Sigmoid colon (tissue), 6 donors: ENCODE measurements at regions not wholly inside any gene's neighbourhood (a gene's known extent, or its start where the extent isn't known, plus 50 kb on each side); places are given as distances from the start of the nearest gene placed in this dataset.
A peak's percentile ranks its signal among the peaks of the same experiment; 100 is the strongest.

Source experiments
- DNase-seq: peaks from one replicate; pipeline ENCODE4 v3.0.0-alpha.2; 2019
- H3K27ac ChIP-seq, 4 donors: fragments of 200-600 bp; sonication (generic); one replicate each; pipeline ENCODE4 v1.5.1; 2016 to 2019; ENCODE audit warnings: mild to moderate bottlenecking in 1 of 4
- H3K27me3 ChIP-seq, 3 donors: fragments of 200-600 bp; sonication (generic); one replicate each; pipeline ENCODE4 v1.5.1; 2019; ENCODE audit warnings: mild to moderate bottlenecking in 1 of 3
- H3K36me3 ChIP-seq, 4 donors: fragments of 200-600 bp; sonication (generic); one replicate each; pipeline ENCODE4 v1.5.1; 2016 to 2019
- H3K4me1 ChIP-seq, 4 donors: fragments of 200-600 bp; sonication (generic); one replicate each; pipeline ENCODE4 v1.5.1; 2017 to 2019
- H3K4me3 ChIP-seq, 4 donors: fragments of 200-600 bp; sonication (generic); one replicate each; pipeline ENCODE4 v1.5.1; 2017 to 2019; ENCODE audit warnings: mild to moderate bottlenecking in 2 of 4, moderate library complexity in 1 of 4
- H3K9me3 ChIP-seq, 4 donors: fragments of 200-600 bp in 3 of 4; sonication (generic) in 3 of 4; one replicate each; pipeline versions ENCODE4 v1.5.1 to v1.6.1; 2013 to 2019
- EP300 ChIP-seq, 4 donors: sonication (generic); formaldehyde crosslinking; IDR thresholded peaks; one replicate each; pipeline ENCODE4 v1.6.1; 2017; ENCODE audit warnings: antibody characterized with exemption in 4 of 4
- POLR2A ChIP-seq, 2 donors: fragments of 450-650 bp; IDR thresholded peaks; one replicate each; pipeline ENCODE4 v1.6.1; 2016; ENCODE audit warnings: antibody characterized with exemption in 2 of 2, mild to moderate bottlenecking in 2 of 2, moderate library complexity in 2 of 2
- POLR2AphosphoS5 ChIP-seq, 4 donors: sonication (generic); formaldehyde crosslinking; IDR thresholded peaks; one replicate each; pipeline ENCODE4 v1.6.1; 2017; ENCODE audit warnings: antibody characterized with exemption in 4 of 4
- WGBS, 2 donors: extraction: QIAGEN DNeasy Blood & Tissue Kit; methylation state at CpG; one replicate each; pipeline ENCODE4 v1.1.7; 2013; 5-methylcytosine and 5-hydroxymethylcytosine counted together
- intact Hi-C: fragments of 100-400 bp; cut with DNase I; formaldehyde crosslinking; loops from one replicate; pipeline ENCODE4 v1.15.1; 2023
- TF ChIP-seq, protein P1 (sequence below), 4 experiments: fragments of 450-650 bp in 3 of 4; fragments of 200-600 bp in 1 of 4; IDR thresholded peaks; one replicate each; pipeline ENCODE4 v1.5.1; 2016 to 2019; ENCODE audit warnings: antibody characterized with exemption in 4 of 4, mild to moderate bottlenecking in 3 of 4, moderate library complexity in 2 of 4
- donor health status: healthy with polysubstance abuse.
- donor health status: healthy.

- Histone ChIP-seq H3K4me3 (no peak overlapping the region), H3K9me3 (no peaks in the 10 kb centered on the region), H3K4me1 (peaks cover 0 to 4% (median 0%) of the 10 kb centered on the region in 4 donors), H3K27me3 (no peaks in the 10 kb centered on the region), H3K36me3 (no peaks in the 10 kb centered on the region), H3K27ac (no peak overlapping the region)
- WGBS, 2 donors: 88 to 96% methylated on average over 1 of the region's 1 CpG
- TF ChIP-seq POLR2AphosphoS5 (IDR thresholded peaks at IDR 0.05): no peak
- TF ChIP-seq, protein P1, sequence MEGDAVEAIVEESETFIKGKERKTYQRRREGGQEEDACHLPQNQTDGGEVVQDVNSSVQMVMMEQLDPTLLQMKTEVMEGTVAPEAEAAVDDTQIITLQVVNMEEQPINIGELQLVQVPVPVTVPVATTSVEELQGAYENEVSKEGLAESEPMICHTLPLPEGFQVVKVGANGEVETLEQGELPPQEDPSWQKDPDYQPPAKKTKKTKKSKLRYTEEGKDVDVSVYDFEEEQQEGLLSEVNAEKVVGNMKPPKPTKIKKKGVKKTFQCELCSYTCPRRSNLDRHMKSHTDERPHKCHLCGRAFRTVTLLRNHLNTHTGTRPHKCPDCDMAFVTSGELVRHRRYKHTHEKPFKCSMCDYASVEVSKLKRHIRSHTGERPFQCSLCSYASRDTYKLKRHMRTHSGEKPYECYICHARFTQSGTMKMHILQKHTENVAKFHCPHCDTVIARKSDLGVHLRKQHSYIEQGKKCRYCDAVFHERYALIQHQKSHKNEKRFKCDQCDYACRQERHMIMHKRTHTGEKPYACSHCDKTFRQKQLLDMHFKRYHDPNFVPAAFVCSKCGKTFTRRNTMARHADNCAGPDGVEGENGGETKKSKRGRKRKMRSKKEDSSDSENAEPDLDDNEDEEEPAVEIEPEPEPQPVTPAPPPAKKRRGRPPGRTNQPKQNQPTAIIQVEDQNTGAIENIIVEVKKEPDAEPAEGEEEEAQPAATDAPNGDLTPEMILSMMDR (IDR thresholded peaks at IDR 0.05): no peak
- TF ChIP-seq POLR2A (IDR thresholded peaks at IDR 0.05): no peak
- no peak for TF ChIP-seq EP300 (IDR thresholded peaks at IDR 0.05)
- no peak for DNase-seq
- intact Hi-C loops: no loop called here
These were observed 687.7 kb upstream of the MARCKS start for GRCh38 chr6:113169484-113169883.

DNA sequence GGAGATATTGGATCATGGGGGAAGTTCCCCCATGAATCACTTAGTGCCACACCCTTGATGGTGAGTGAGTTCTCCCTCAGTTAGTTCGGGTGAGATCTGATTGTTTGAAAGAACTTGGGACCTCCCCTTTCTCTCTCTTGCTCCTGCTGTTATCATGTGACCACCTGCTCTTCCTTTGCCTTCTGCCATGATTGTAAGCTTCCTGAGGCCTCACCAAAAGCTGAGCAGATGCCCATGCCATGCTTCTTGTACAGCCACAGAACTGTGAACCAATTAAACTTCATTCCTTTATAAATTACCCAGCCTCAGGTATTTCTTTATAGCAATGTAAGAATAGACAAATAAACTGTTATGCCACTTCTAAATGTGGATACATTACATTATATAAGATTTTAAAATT is 686.7 kb upstream of the MARCKS start:
- H3K36me3 ChIP-seq: no peaks in the 10 kb centered on the region
- 97 to 100% methylated on average over 1 of the region's 1 CpG for WGBS, 2 donors
- H3K9me3 ChIP-seq: no peaks in the 10 kb centered on the region
- TF ChIP-seq, protein P1 (IDR thresholded peaks at IDR 0.05): no peak
- TF ChIP-seq POLR2A (IDR thresholded peaks at IDR 0.05): no peak
- no peaks in the 10 kb centered on the region for H3K27me3 ChIP-seq
- intact Hi-C loops: no loop called here
- peaks cover 0 to 4% (median 0%) of the 10 kb centered on the region in 4 donors for H3K4me1 ChIP-seq
- no peak overlapping the region for H3K27ac ChIP-seq
- H3K4me3 ChIP-seq: no peak overlapping the region
- no peak for DNase-seq

- H3K9me3 ChIP-seq: no peaks in the 10 kb centered on the region
- TF ChIP-seq, protein P1 (IDR thresholded peaks at IDR 0.05): no peak
- TF ChIP-seq POLR2AphosphoS5 (IDR thresholded peaks at IDR 0.05): no peak
- TF ChIP-seq POLR2A (IDR thresholded peaks at IDR 0.05): no peak
- TF ChIP-seq EP300 (IDR thresholded peaks at IDR 0.05): no peak
- no peak overlapping the region for H3K4me3 ChIP-seq
- no peak overlapping the region for H3K27ac ChIP-seq
- no peak for DNase-seq
- peaks cover 0 to 4% (median 0%) of the 10 kb centered on the region in 4 donors for H3K4me1 ChIP-seq
- 74 to 80% methylated on average over 3 of the region's 3 CpGs for WGBS, 2 donors
- H3K27me3 ChIP-seq: no peaks in the 10 kb centered on the region
- H3K36me3 ChIP-seq: no peaks in the 10 kb centered on the region
- intact Hi-C loops: no loop called here
These were observed 685.3 kb upstream of the MARCKS start for GRCh38 chr6:113171882-113172281.

- WGBS, 2 donors: 8 to 63% methylated on average over 2 of the region's 2 CpGs
- intact Hi-C loops: no loop called here
These were observed 684.6 kb upstream of the MARCKS start for GRCh38 chr6:113172531-113172966.

More at GRCh38 chr6:113172531-113172966, 684.6 kb upstream of the MARCKS start:
- Histone ChIP-seq H3K36me3 (no peaks in the 10 kb centered on the region), H3K9me3 (no peaks in the 10 kb centered on the region), H3K27ac (no peak overlapping the region), H3K4me1 (peaks cover 0 to 4% (median 0%) of the 10 kb centered on the region in 4 donors), H3K27me3 (no peaks in the 10 kb centered on the region), H3K4me3 (no peak overlapping the region)
- no peak for TF ChIP-seq EP300 (IDR thresholded peaks at IDR 0.05)
- TF ChIP-seq, protein P1 (IDR thresholded peaks at IDR 0.05): no peak
- TF ChIP-seq POLR2AphosphoS5 (IDR thresholded peaks at IDR 0.05): peak in 1 of 4 donors; percentile 11
- TF ChIP-seq POLR2A (IDR thresholded peaks at IDR 0.05): no peak
- DNase-seq: no peak
